K562 (cell line): ENCODE measurements at regions not wholly inside any gene's neighbourhood (a gene's known extent, or its start where the extent isn't known, plus 50 kb on each side); places are given as distances from the start of the nearest gene placed in this dataset.

ENCODE experiments used
- ERF ChIP-seq: fragments of 450-650 bp; formaldehyde crosslinking; IDR thresholded peaks from 2 replicates; pipeline ENCODE4 v1.4.0; 2020; ENCODE audit warnings: mild to moderate bottlenecking, mixed read lengths
- FOXA1 ChIP-seq: fragments of 450-650 bp; IDR thresholded peaks from 2 replicates; pipeline ENCODE4 v1.6.1; 2016; ENCODE audit warnings: mild to moderate bottlenecking, borderline replicate concordance
- FOXJ3 ChIP-seq: sonication (generic); formaldehyde crosslinking; IDR thresholded peaks from 2 replicates; pipeline ENCODE4 v1.4.0; 2020; ENCODE audit warnings: mild to moderate bottlenecking, missing genetic modification reagents
- RFX5 ChIP-seq: IDR thresholded peaks from 2 replicates; pipeline ENCODE4 v1.6.1; 2011; ENCODE audit warnings: low read depth, mild to moderate bottlenecking, improper control_type of control experiment, low read length
- SMARCC2 ChIP-seq: fragments of 450-650 bp; IDR thresholded peaks from 2 replicates; pipeline ENCODE4 v1.6.1; 2017; ENCODE audit warnings: antibody characterized with exemption, moderate library complexity, mild to moderate bottlenecking, low read depth
- ZNF24 ChIP-seq: fragments of 450-650 bp; IDR thresholded peaks from 2 replicates; pipeline ENCODE4 v1.6.1; 2016
- TF ChIP-seq, protein P1 (sequence below), 3 experiments: IDR thresholded peaks in 2 of 3; conservative IDR thresholded peaks in 1 of 3; 2 replicates each; pipeline ENCODE4 v1.5.1; 2011 to 2012; ENCODE audit warnings: low read length in 3 of 3, mild to moderate bottlenecking in 3 of 3, control low read depth in 2 of 3, improper control_type of control experiment in 1 of 3, inconsistent platforms in 1 of 3, low read depth in 1 of 3, mixed read lengths in 1 of 3, moderate library complexity in 1 of 3; ENCODE audit not compliant: insufficient read depth in 2 of 3
- TF ChIP-seq, protein P2 (sequence below), 2 experiments: fragments of 450-650 bp; formaldehyde crosslinking in 1 of 2; IDR thresholded peaks; 2 replicates each; pipeline versions ENCODE4 v1.4.0 to v1.6.1; 2014 to 2020; ENCODE audit warnings: mild to moderate bottlenecking in 2 of 2, borderline replicate concordance in 1 of 2, low read depth in 1 of 2

DNA sequence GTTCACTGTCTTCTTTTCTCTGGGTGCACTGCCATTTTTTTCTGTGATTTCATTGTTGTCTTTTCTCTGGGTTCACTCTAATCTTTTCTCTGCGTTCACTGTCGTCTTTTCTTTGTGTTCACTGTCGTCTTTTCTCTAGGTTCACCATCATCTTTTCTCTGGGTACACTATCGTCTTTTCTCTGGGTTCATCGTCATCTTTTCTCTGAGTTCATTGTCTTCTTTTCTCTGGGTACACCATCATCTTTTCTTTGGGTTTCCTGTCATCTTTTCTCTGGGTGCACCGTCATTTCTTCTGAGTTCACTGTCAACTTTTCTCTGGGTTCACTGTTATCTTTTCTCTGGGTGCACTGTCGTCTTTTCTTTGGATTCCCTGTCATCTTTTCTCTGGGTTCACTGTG, 137.6 kb upstream of the MAP3K4 start:
- TF ChIP-seq RFX5, result no peak
- TF ChIP-seq FOXA1, result no peak
- no peak for TF ChIP-seq ERF (CRISPR knock-in tag)
- TF ChIP-seq, protein P1, sequence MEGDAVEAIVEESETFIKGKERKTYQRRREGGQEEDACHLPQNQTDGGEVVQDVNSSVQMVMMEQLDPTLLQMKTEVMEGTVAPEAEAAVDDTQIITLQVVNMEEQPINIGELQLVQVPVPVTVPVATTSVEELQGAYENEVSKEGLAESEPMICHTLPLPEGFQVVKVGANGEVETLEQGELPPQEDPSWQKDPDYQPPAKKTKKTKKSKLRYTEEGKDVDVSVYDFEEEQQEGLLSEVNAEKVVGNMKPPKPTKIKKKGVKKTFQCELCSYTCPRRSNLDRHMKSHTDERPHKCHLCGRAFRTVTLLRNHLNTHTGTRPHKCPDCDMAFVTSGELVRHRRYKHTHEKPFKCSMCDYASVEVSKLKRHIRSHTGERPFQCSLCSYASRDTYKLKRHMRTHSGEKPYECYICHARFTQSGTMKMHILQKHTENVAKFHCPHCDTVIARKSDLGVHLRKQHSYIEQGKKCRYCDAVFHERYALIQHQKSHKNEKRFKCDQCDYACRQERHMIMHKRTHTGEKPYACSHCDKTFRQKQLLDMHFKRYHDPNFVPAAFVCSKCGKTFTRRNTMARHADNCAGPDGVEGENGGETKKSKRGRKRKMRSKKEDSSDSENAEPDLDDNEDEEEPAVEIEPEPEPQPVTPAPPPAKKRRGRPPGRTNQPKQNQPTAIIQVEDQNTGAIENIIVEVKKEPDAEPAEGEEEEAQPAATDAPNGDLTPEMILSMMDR (IDR thresholded peaks at IDR 0.05 in 2 of 3, conservative IDR thresholded peaks at IDR 0.05 in 1 of 3; ENCODE audit: insufficient read depth in 2 of 3, low read depth in 1 of 3, low read length in 3 of 3), result no peak
- TF ChIP-seq ZNF24, result no peak
- TF ChIP-seq FOXJ3, result no peak
- no peak for TF ChIP-seq SMARCC2
- TF ChIP-seq, protein P2, sequence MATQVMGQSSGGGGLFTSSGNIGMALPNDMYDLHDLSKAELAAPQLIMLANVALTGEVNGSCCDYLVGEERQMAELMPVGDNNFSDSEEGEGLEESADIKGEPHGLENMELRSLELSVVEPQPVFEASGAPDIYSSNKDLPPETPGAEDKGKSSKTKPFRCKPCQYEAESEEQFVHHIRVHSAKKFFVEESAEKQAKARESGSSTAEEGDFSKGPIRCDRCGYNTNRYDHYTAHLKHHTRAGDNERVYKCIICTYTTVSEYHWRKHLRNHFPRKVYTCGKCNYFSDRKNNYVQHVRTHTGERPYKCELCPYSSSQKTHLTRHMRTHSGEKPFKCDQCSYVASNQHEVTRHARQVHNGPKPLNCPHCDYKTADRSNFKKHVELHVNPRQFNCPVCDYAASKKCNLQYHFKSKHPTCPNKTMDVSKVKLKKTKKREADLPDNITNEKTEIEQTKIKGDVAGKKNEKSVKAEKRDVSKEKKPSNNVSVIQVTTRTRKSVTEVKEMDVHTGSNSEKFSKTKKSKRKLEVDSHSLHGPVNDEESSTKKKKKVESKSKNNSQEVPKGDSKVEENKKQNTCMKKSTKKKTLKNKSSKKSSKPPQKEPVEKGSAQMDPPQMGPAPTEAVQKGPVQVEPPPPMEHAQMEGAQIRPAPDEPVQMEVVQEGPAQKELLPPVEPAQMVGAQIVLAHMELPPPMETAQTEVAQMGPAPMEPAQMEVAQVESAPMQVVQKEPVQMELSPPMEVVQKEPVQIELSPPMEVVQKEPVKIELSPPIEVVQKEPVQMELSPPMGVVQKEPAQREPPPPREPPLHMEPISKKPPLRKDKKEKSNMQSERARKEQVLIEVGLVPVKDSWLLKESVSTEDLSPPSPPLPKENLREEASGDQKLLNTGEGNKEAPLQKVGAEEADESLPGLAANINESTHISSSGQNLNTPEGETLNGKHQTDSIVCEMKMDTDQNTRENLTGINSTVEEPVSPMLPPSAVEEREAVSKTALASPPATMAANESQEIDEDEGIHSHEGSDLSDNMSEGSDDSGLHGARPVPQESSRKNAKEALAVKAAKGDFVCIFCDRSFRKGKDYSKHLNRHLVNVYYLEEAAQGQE (IDR thresholded peaks at IDR 0.05; ENCODE audit: borderline replicate concordance), result no peak
- TF ChIP-seq, protein P2 (CRISPR knock-in tag; IDR thresholded peaks at IDR 0.05; ENCODE audit: low read depth), result no peak
